Naive thymus-derived CD4-positive, alpha-beta T cell (primary cell): ENCODE measurements at regions not wholly inside any gene's neighbourhood (a gene's known extent, or its start where the extent isn't known, plus 50 kb on each side); places are given as distances from the start of the nearest gene placed in this dataset.

ENCODE experiments used
- ATAC-seq: fragments of 150-1000 bp; cut with Tn5 transposase; 2 replicates; pipeline ENCODE4 v1.10.0; 2021; ENCODE audit warnings: mild to moderate bottlenecking, moderate library complexity
- CTCF ChIA-PET: fragments of 350-600 bp; sonication (Branson Sonifier 250); formaldehyde crosslinking; loops from one replicate; lab custom pipeline; 2021; ENCODE audit warnings: antibody characterized with exemption; lab: Charles Lee
- POLR2A ChIA-PET: fragments of 350-600 bp; sonication (Branson Sonifier 250); formaldehyde crosslinking; loops from one replicate; lab custom pipeline; 2021; ENCODE audit warnings: antibody characterized with exemption, inconsistent platforms; lab: Charles Lee
- DNase-seq, 9 donors: peaks; one replicate each; pipeline versions ENCODE4 v3.0.0 to v3.0.0-alpha.2; 2020 to 2022; ENCODE audit warnings: mixed read lengths in 1 of 9
- H3K27ac ChIP-seq: one replicate; pipeline ENCODE4 v1.7.0; 2013; ENCODE audit warnings: mild to moderate bottlenecking, low read depth, low read length, moderate library complexity
- H3K27me3 ChIP-seq, 2 donors: one replicate each; pipeline ENCODE4 v1.7.0; 2013; ENCODE audit warnings: low read length in 2 of 2, mild to moderate bottlenecking in 2 of 2, moderate library complexity in 2 of 2; ENCODE audit not compliant: control insufficient read depth in 2 of 2, insufficient read depth in 2 of 2
- H3K36me3 ChIP-seq, 3 experiments: 1 replicate in 2 of 3; 2 replicates in 1 of 3; pipeline ENCODE4 v1.7.0; 2013; ENCODE audit warnings: low read length in 3 of 3, mild to moderate bottlenecking in 3 of 3, moderate library complexity in 1 of 3; ENCODE audit not compliant: insufficient read depth in 3 of 3, control insufficient read depth in 2 of 3
- H3K4me1 ChIP-seq, 2 donors: one replicate each; pipeline ENCODE4 v1.7.0; 2013; ENCODE audit warnings: low read length in 2 of 2, mild to moderate bottlenecking in 2 of 2, moderate library complexity in 1 of 2; ENCODE audit not compliant: control insufficient read depth in 2 of 2, insufficient read depth in 2 of 2
- H3K4me3 ChIP-seq: 2 replicates; pipeline ENCODE4 v1.7.0; 2013; ENCODE audit warnings: mild to moderate bottlenecking, low read length
- H3K9me3 ChIP-seq, 3 experiments: 1 replicate in 2 of 3; 2 replicates in 1 of 3; pipeline ENCODE4 v1.7.0; 2013; ENCODE audit warnings: low read length in 3 of 3; ENCODE audit not compliant: control insufficient read depth in 2 of 3
- H3K27ac Mint-ChIP-seq, 9 donors: one replicate each; pipeline ENCODE4 v1.8.0; 2020 to 2022; ENCODE audit warnings: mixed read lengths in 9 of 9, mild to moderate bottlenecking in 8 of 9, moderate library complexity in 5 of 9, inconsistent platforms in 2 of 9
- H3K27me3 Mint-ChIP-seq, 5 donors: one replicate each; pipeline ENCODE4 v1.8.0; 2021 to 2022; ENCODE audit warnings: mixed read lengths in 5 of 5, mild to moderate bottlenecking in 1 of 5
- H3K36me3 Mint-ChIP-seq, 5 donors: one replicate each; pipeline ENCODE4 v1.8.0; 2020 to 2022; ENCODE audit warnings: mixed read lengths in 5 of 5, mild to moderate bottlenecking in 3 of 5, inconsistent platforms in 1 of 5
- H3K4me1 Mint-ChIP-seq, 7 donors: one replicate each; pipeline ENCODE4 v1.8.0; 2020 to 2022; ENCODE audit warnings: mixed read lengths in 7 of 7, mild to moderate bottlenecking in 3 of 7, inconsistent platforms in 1 of 7
- H3K4me3 Mint-ChIP-seq, 10 donors: one replicate each; pipeline ENCODE4 v1.8.0; 2020 to 2022; ENCODE audit warnings: mild to moderate bottlenecking in 10 of 10, mixed read lengths in 10 of 10, moderate library complexity in 6 of 10, inconsistent platforms in 2 of 10
- H3K9me3 Mint-ChIP-seq, 11 donors: one replicate each; pipeline ENCODE4 v1.8.0; 2020 to 2022; ENCODE audit warnings: mixed read lengths in 11 of 11, mild to moderate bottlenecking in 4 of 11, inconsistent platforms in 1 of 11, moderate library complexity in 1 of 11
- intact Hi-C, 2 donors: fragments of 100-400 bp; cut with micrococcal nuclease; formaldehyde crosslinking; loops; one replicate each; pipeline ENCODE4 v1.15.1; 2023

GRCh38 chr1:218211241-218211640 lies 73.9 kb upstream of the RRP15 start:
- Histone ChIP-seq H3K4me1 (no peaks in the 10 kb centered on the region), H3K27me3 (no peaks in the 10 kb centered on the region), H3K9me3 (no peaks in the 10 kb centered on the region), H3K27ac (no peak overlapping the region), H3K4me3 (no peak overlapping the region), H3K36me3 (no peaks in the 10 kb centered on the region)
- DNase-seq (no peak), ATAC-seq (no peak)
- no peaks in the 10 kb centered on the region for H3K36me3 Mint-ChIP-seq
- H3K9me3 Mint-ChIP-seq = peaks cover 0 to 2% (median 0%) of the 10 kb centered on the region in 11 donors
- no peak overlapping the region for H3K4me3 Mint-ChIP-seq
- intact Hi-C loops = no loop called here
- CTCF ChIA-PET = no interaction called here
- peaks cover 2 to 45% (median 28%) of the 10 kb centered on the region in 5 donors for H3K27me3 Mint-ChIP-seq
- H3K27ac Mint-ChIP-seq = no peak overlapping the region
- POLR2A ChIA-PET = no interaction called here
- H3K4me1 Mint-ChIP-seq = no peaks in the 10 kb centered on the region

DNA sequence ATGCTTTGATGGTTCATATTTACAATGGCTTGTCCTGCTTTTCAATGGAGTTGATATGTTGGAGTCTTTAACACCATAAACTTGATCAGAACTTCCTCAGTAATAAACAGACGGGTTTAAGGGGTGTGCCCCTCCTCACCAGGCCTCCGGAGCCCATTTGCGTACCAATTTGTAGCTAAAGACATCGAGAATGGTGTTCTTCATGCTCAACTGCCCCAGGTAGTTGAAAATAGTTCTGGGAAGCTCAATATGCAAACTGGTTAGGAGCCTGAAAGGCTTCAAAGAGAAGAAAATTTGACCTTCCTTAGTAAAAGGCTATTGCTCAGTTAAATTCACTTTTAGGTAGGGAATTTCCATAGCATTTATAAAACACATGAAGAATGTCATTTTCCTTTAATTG lies 68.1 kb upstream of the RRP15 start:
- no peaks in the 10 kb centered on the region for H3K36me3 ChIP-seq
- no peaks in the 10 kb centered on the region for H3K4me1 ChIP-seq
- ATAC-seq = no peak
- Mint-ChIP-seq H3K9me3 (peaks cover 0 to 2% (median 0%) of the 10 kb centered on the region in 11 donors), H3K4me1 (no peaks in the 10 kb centered on the region), H3K4me3 (no peak overlapping the region), H3K27ac (no peak overlapping the region), H3K36me3 (no peaks in the 10 kb centered on the region), H3K27me3 (peaks cover 4 to 41% (median 26%) of the 10 kb centered on the region in 5 donors)
- no peaks in the 10 kb centered on the region for H3K9me3 ChIP-seq
- intact Hi-C loops = loop anchor here in 1 of 2 donors (1.0 kb wide), 1 partner anchor 40 kb away; no protein-coding TSS in a partner anchor
- H3K27ac ChIP-seq = no peak overlapping the region
- no peaks in the 10 kb centered on the region for H3K27me3 ChIP-seq
- ChIA-PET POLR2A (interaction anchor here (0.7 kb wide), 1 partner anchor 73 kb away, joined by 3 read pairs; no protein-coding TSS in a partner anchor), CTCF (no interaction called here)
- DNase-seq = no peak
- H3K4me3 ChIP-seq = no peak overlapping the region

DNA sequence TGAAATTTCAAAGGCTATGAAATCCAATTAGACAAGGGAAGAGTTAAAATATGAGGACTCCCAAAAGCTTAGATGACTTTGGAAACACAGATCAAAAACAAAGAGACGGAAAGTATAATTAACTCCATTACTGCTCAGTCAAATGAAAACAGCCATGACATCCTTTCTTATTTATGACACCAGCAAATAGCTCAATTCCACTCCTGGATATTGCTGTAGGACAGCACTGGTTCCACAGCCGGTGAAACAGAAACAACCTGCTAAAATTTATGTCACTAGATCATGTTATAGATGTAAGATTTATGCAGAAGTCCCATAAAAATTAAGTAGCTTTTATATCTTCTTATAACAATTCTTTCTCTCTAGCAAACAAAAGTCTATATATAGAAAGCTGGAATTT lies 65.6 kb upstream of the RRP15 start:
- ATAC-seq (no peak), DNase-seq (no peak)
- POLR2A ChIA-PET = no interaction called here
- no peaks in the 10 kb centered on the region for H3K27me3 ChIP-seq
- CTCF ChIA-PET = no interaction called here
- no peak overlapping the region for H3K4me3 Mint-ChIP-seq
- H3K27me3 Mint-ChIP-seq = peaks cover 4 to 25% (median 12%) of the 10 kb centered on the region in 5 donors
- H3K27ac ChIP-seq = no peak overlapping the region
- no peaks in the 10 kb centered on the region for H3K9me3 Mint-ChIP-seq
- H3K4me3 ChIP-seq = no peak overlapping the region
- H3K4me1 Mint-ChIP-seq = no peaks in the 10 kb centered on the region
- no peaks in the 10 kb centered on the region for H3K36me3 Mint-ChIP-seq
- intact Hi-C loops = no loop called here
- no peaks in the 10 kb centered on the region for H3K9me3 ChIP-seq
- no peaks in the 10 kb centered on the region for H3K4me1 ChIP-seq
- H3K36me3 ChIP-seq = no peaks in the 10 kb centered on the region
- no peak overlapping the region for H3K27ac Mint-ChIP-seq

DNA sequence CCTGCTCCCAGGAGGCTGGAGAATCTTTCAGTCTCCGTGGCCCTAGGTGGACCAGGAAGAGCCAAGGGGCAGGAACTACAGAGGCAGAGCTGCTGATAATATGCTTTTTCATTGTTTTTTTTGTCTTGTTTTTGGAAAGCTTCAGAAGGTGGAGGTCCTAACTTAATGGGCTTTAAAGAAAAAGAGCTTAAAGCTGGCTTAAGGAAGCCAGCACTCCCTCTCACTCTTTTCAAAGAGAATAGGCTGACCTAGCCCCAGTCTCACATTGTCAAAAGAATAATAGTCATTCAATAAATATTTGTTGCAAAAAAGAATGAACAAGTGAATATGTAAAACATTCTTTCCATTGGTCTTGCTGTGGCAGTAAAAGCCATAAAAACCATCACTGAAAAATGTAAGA lies 61.0 kb upstream of the RRP15 start:
- Histone ChIP-seq H3K4me1 (no peaks in the 10 kb centered on the region), H3K27me3 (no peaks in the 10 kb centered on the region), H3K36me3 (no peaks in the 10 kb centered on the region), H3K4me3 (no peak overlapping the region), H3K9me3 (no peaks in the 10 kb centered on the region), H3K27ac (no peak overlapping the region)
- POLR2A ChIA-PET = no interaction called here
- CTCF ChIA-PET = no interaction called here
- Mint-ChIP-seq H3K4me3 (no peak overlapping the region), H3K36me3 (no peaks in the 10 kb centered on the region), H3K9me3 (no peaks in the 10 kb centered on the region), H3K27me3 (peaks cover 2 to 14% (median 6%) of the 10 kb centered on the region in 5 donors), H3K27ac (no peak overlapping the region), H3K4me1 (no peaks in the 10 kb centered on the region)
- DNase-seq (no peak), ATAC-seq (no peak)
- intact Hi-C loops = no loop called here

- DNase-seq = no peak
- no peak overlapping the region for H3K27ac Mint-ChIP-seq
- no peak for ATAC-seq
- no peaks in the 10 kb centered on the region for H3K36me3 ChIP-seq
- H3K9me3 ChIP-seq = no peaks in the 10 kb centered on the region
- H3K9me3 Mint-ChIP-seq = no peaks in the 10 kb centered on the region
- CTCF ChIA-PET = no interaction called here
- intact Hi-C loops = no loop called here
- no peaks in the 10 kb centered on the region for H3K36me3 Mint-ChIP-seq
- H3K4me3 ChIP-seq = no peak overlapping the region
- H3K27me3 ChIP-seq = no peaks in the 10 kb centered on the region
- peaks cover 0 to 16% (median 11%) of the 10 kb centered on the region in 5 donors for H3K27me3 Mint-ChIP-seq
- H3K4me3 Mint-ChIP-seq = no peak overlapping the region
- no peaks in the 10 kb centered on the region for H3K4me1 Mint-ChIP-seq
- H3K27ac ChIP-seq = no peak overlapping the region
- H3K4me1 ChIP-seq = no peaks in the 10 kb centered on the region
- POLR2A ChIA-PET = no interaction called here
Measured at GRCh38 chr1:218226005-218226404, 59.1 kb upstream of the RRP15 start.
